GM23248 (cell line): ENCODE measurements at regions not wholly inside any gene's neighbourhood (a gene's known extent, or its start where the extent isn't known, plus 50 kb on each side); places are given as distances from the start of the nearest gene placed in this dataset.
"Not testable (repeated sequence)": the region's sequence is repeated elsewhere in the genome, so short reads cannot be mapped to it uniquely, and the experiment has no call there.

Experiments
- DNase-seq: peaks from one replicate; pipeline ENCODE4 v3.0.0-alpha.2; 2015
- H2AFZ ChIP-seq: fragments of 200-600 bp; sonication (generic); 2 replicates; pipeline ENCODE4 v1.6.1; 2016; ENCODE audit warnings: antibody characterized with exemption
- H3F3A ChIP-seq: fragments of 200-600 bp; sonication (generic); 2 replicates; pipeline ENCODE4 v1.6.1; 2016; ENCODE audit warnings: mild to moderate bottlenecking, antibody characterized with exemption, mixed run types; ENCODE audit not compliant: insufficient read depth
- H3K27ac ChIP-seq: fragments of 200-600 bp; sonication (generic); 2 replicates; pipeline ENCODE4 v1.5.1; 2016; ENCODE audit warnings: mild to moderate bottlenecking
- H3K27me3 ChIP-seq: fragments of 200-600 bp; sonication (generic); replicated peaks from 2 replicates; pipeline ENCODE4 v1.6.1; 2016; ENCODE audit warnings: mild to moderate bottlenecking; ENCODE audit not compliant: insufficient read depth
- H3K36me3 ChIP-seq: fragments of 200-600 bp; sonication (generic); 2 replicates; pipeline ENCODE4 v1.6.1; 2016; ENCODE audit warnings: low read depth, mild to moderate bottlenecking
- H3K4me1 ChIP-seq: fragments of 200-600 bp; sonication (generic); 2 replicates; pipeline ENCODE4 v1.6.1; 2016; ENCODE audit warnings: mild to moderate bottlenecking; ENCODE audit not compliant: insufficient read depth
- H3K4me2 ChIP-seq: fragments of 200-600 bp; sonication (generic); one replicate; pipeline ENCODE4 v1.6.1; 2016; ENCODE audit warnings: mild to moderate bottlenecking; ENCODE audit not compliant: unreplicated experiment
- H3K4me3 ChIP-seq: fragments of 200-600 bp; sonication (generic); 2 replicates; pipeline ENCODE4 v1.5.1; 2016; ENCODE audit warnings: mild to moderate bottlenecking
- H3K79me2 ChIP-seq: fragments of 200-600 bp; sonication (generic); 2 replicates; pipeline ENCODE4 v1.6.1; 2016; ENCODE audit warnings: mild to moderate bottlenecking; ENCODE audit not compliant: insufficient read depth
- H3K9ac ChIP-seq: fragments of 200-600 bp; sonication (generic); 2 replicates; pipeline ENCODE4 v1.6.1; 2016; ENCODE audit warnings: mild to moderate bottlenecking
- H3K9me2 ChIP-seq: fragments of 200-600 bp; sonication (generic); 2 replicates; pipeline ENCODE4 v1.6.1; 2016; ENCODE audit warnings: mixed run types, mild to moderate bottlenecking, moderate library complexity; ENCODE audit not compliant: insufficient read depth
- H3K9me3 ChIP-seq: fragments of 200-600 bp; sonication (generic); one replicate; pipeline ENCODE4 v1.6.1; 2017; ENCODE audit warnings: low read depth
- H4K20me1 ChIP-seq: fragments of 200-600 bp; sonication (generic); 2 replicates; pipeline ENCODE4 v1.6.0; 2016; ENCODE audit not compliant: insufficient read depth
- EZH2 ChIP-seq: fragments of 200-600 bp; sonication (generic); IDR thresholded peaks from 2 replicates; pipeline ENCODE4 v1.6.1; 2018; ENCODE audit warnings: antibody characterized with exemption, mild to moderate bottlenecking; ENCODE audit not compliant: insufficient read depth, poor library complexity, severe bottlenecking
- EZH2phosphoT487 ChIP-seq: fragments of 200-600 bp; sonication (generic); IDR thresholded peaks from 2 replicates; pipeline ENCODE4 v1.6.1; 2018; ENCODE audit warnings: antibody characterized with exemption, moderate library complexity, mild to moderate bottlenecking, low read depth; ENCODE audit not compliant: insufficient read depth
- WGBS, 2 experiments: methylation state at CpG; one replicate each; pipeline ENCODE4 v1.1.6; 2015 to 2017; ENCODE audit warnings: low lambda C conversion rate in 2 of 2, low coverage in 1 of 2; ENCODE audit errors: missing lambda C conversion rate in 2 of 2; 5-methylcytosine and 5-hydroxymethylcytosine counted together
- in situ Hi-C: fragments of 300-500 bp; cut with MboI; formaldehyde crosslinking; loops from 2 replicates; pipeline ENCODE4 v1.15.0; 2020

GRCh38 chr12:34121360-34121759, 99.1 kb downstream of the ALG10 start:
- Histone ChIP-seq H3K27ac (no peak overlapping the region), H2AFZ (no peak overlapping the region), H3F3A (no peaks in the 10 kb centered on the region), H3K9me2 (no peaks in the 10 kb centered on the region), H3K36me3 (no peaks in the 10 kb centered on the region), H3K4me1 (no peaks in the 10 kb centered on the region), H3K4me2 (no peak overlapping the region), H3K9me3 (no peaks in the 10 kb centered on the region), H3K9ac (no peak overlapping the region), H3K4me3 (no peak overlapping the region), H3K27me3 (no peaks in the 10 kb centered on the region), H4K20me1 (no peaks in the 10 kb centered on the region), H3K79me2 (no peaks in the 10 kb centered on the region)
- 4 to 6% methylated on average over 1 of the region's 1 CpG for WGBS, 2 experiments
- in situ Hi-C loops = no loop called here
- TF ChIP-seq EZH2phosphoT487 (no peak), EZH2 (no peak)
- DNase-seq = no peak

- WGBS, 2 experiments = 13 to 15% methylated on average over 6 of the region's 6 CpGs
- H3K9me2 ChIP-seq, H4K20me1 ChIP-seq, H3K9ac ChIP-seq, H3F3A ChIP-seq, H3K27ac ChIP-seq, in situ Hi-C loops, H3K36me3 ChIP-seq, H3K4me3 ChIP-seq, H3K4me1 ChIP-seq, H3K4me2 ChIP-seq, H3K9me3 ChIP-seq, H2AFZ ChIP-seq, H3K79me2 ChIP-seq, H3K27me3 ChIP-seq: not testable (repeated sequence)
- DNase-seq = peak; percentile 72
Observed at GRCh38 chr12:34123092-34123491, 100.8 kb downstream of the ALG10 start.

DNA sequence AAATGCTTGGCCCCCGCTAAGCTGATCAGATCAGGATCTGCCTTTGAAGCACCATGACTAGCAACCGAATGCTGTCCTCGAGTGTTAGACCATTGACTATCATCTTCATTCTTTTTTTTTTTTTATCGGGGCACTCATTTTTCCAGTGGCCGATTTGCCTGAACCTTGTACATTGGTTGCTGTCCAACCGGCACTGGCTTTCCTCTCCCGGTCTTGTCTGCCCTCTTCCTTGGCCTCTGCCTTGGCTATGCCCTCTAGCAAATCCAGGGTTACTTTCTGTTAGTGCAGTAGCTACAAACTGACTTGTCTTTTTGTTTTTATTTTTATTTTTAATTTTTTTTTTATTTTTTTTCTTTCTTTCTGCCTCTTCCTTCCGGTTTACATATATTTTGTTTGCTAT, 102.3 kb downstream of the ALG10 start:
- no peak for DNase-seq
- no peaks in the 10 kb centered on the region for H3K9me2 ChIP-seq
- no peaks in the 10 kb centered on the region for H3K36me3 ChIP-seq
- H3K4me1 ChIP-seq = no peaks in the 10 kb centered on the region
- no peak overlapping the region for H3K4me2 ChIP-seq
- H3K9ac ChIP-seq = no peak overlapping the region
- WGBS, 2 experiments = 61 to 67% methylated on average over 8 of the region's 8 CpGs
- no peaks in the 10 kb centered on the region for H3K79me2 ChIP-seq
- H2AFZ ChIP-seq = no peak overlapping the region
- no peak overlapping the region for H3K4me3 ChIP-seq
- H3F3A ChIP-seq = no peaks in the 10 kb centered on the region
- no peaks in the 10 kb centered on the region for H3K27me3 ChIP-seq
- no peak for TF ChIP-seq EZH2phosphoT487
- no peak for TF ChIP-seq EZH2
- H4K20me1 ChIP-seq = no peaks in the 10 kb centered on the region
- no peaks in the 10 kb centered on the region for H3K9me3 ChIP-seq
- in situ Hi-C loops = no loop called here
- H3K27ac ChIP-seq = no peak overlapping the region

DNA sequence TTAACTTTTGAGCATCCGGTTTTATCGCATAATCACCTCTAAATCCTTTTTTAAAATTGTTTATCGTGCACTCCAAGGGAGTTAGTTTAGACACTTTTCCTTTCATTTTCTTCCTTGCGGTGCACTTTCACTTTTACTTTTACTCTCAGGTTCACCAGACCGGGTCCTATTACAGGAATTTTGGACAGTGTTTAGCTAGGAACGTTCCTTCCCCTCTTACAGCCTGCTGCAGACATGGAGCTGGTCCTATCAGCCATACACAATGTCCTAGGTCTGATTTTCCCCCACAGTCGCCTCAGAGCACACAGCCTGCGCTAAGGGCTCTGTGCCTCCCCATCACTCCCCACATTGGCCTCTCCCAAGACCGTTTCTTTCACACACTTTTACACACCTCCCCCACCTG, 103.9 kb downstream of the ALG10 start:
- Histone ChIP-seq H3K9ac (no peak overlapping the region), H2AFZ (peak overlapping the region; percentile 58), H3K27me3 (no peaks in the 10 kb centered on the region), H3K4me2 (no peak overlapping the region), H3K36me3 (no peaks in the 10 kb centered on the region), H3K9me2 (no peaks in the 10 kb centered on the region), H3K9me3 (no peaks in the 10 kb centered on the region), H3K27ac (no peak overlapping the region), H3K79me2 (no peaks in the 10 kb centered on the region), H3K4me1 (no peaks in the 10 kb centered on the region), H4K20me1 (no peaks in the 10 kb centered on the region), H3K4me3 (peak overlapping the region; percentile 29; the same call in 1 of the 2 replicates), H3F3A (no peaks in the 10 kb centered on the region)
- peak; percentile 9 for DNase-seq
- in situ Hi-C loops = no loop called here
- no peak for TF ChIP-seq EZH2
- no peak for TF ChIP-seq EZH2phosphoT487
- 40 to 41% methylated on average over 9 of the region's 9 CpGs for WGBS, 2 experiments

DNA sequence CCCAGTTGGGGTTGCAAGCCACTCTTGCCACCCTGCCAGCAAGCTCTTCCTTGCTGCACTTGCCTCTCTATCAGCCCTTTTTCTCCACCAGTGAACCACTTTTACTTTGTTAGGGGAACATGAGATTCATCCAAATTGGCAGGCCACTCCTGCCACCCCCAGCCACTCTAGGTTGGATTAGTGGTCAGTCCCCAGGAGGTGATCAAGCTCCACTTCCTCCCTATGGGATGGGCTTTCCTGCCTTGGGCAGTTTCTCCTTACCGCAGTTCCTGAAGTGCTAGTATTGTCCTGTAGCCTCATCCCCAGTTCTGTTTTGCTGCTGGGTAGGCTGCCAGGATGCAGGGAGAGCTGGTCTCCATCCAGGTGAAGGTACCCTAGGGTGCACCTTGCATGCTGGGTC, 104.5 kb downstream of the ALG10 start:
- H3K4me2 ChIP-seq = no peak overlapping the region
- no peak for DNase-seq
- H3K4me1 ChIP-seq = no peaks in the 10 kb centered on the region
- in situ Hi-C loops = no loop called here
- H3K27me3 ChIP-seq = no peaks in the 10 kb centered on the region
- WGBS, 2 experiments = 62 to 76% methylated on average over 1 of the region's 1 CpG
- no peaks in the 10 kb centered on the region for H4K20me1 ChIP-seq
- no peak for TF ChIP-seq EZH2
- no peak for TF ChIP-seq EZH2phosphoT487
- no peak overlapping the region for H3K4me3 ChIP-seq
- no peak overlapping the region for H2AFZ ChIP-seq
- no peak overlapping the region for H3K9ac ChIP-seq
- no peaks in the 10 kb centered on the region for H3K36me3 ChIP-seq
- no peaks in the 10 kb centered on the region for H3K79me2 ChIP-seq
- H3K9me2 ChIP-seq = no peaks in the 10 kb centered on the region
- no peaks in the 10 kb centered on the region for H3F3A ChIP-seq
- H3K9me3 ChIP-seq = no peaks in the 10 kb centered on the region
- H3K27ac ChIP-seq = no peak overlapping the region

GRCh38 chr12:34127379-34127778, 105.1 kb downstream of the ALG10 start:
- H3K4me2 ChIP-seq, H3K9me2 ChIP-seq, DNase-seq, H3K9ac ChIP-seq, H3K79me2 ChIP-seq, H4K20me1 ChIP-seq, H3K36me3 ChIP-seq, H3K4me3 ChIP-seq, H3K4me1 ChIP-seq, H2AFZ ChIP-seq, H3K9me3 ChIP-seq, in situ Hi-C loops, H3K27me3 ChIP-seq, H3K27ac ChIP-seq, H3F3A ChIP-seq: not testable (repeated sequence)
- 0% methylated on average over 2 of the region's 2 CpGs for WGBS, 2 experiments
